ENCODE measurements at regions not wholly inside any gene's neighbourhood (a gene's known extent, or its start where the extent isn't known, plus 50 kb on each side); places are given as distances from the start of the nearest gene placed in this dataset.
"Not testable (repeated sequence)": the region's sequence is repeated elsewhere in the genome, so short reads cannot be mapped to it uniquely, and the experiment has no call there.

DNA sequence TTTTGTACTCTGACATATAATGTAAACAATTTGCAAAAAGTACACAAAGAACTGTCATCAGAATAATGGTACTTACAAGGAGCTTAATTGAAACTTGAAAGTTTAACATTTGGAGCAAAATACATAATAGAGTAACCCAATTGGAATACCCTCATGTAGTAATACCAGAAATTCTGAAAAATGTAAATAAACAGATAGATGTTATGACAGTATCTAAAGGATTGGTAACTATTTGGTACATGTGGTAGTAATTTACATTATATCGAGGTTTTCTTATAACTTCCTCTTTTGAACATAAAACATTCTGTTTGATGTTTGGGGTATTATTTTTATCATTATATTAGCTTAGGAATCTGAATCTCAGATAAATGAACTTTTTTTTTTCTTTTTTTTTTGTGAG is 211.7 kb upstream of the ELL2 start:
- ATAC-seq (no peak), DNase-seq (ENCODE audit: low read depth, low spot score) (no peak)
- CTCF ChIA-PET = no interaction called here
- POLR2A ChIA-PET = no interaction called here
- Histone ChIP-seq H3K4me3 (ENCODE audit: low read depth in 2 of 2, low read length in 2 of 2) (no peak overlapping the region), H3K9me3 (ENCODE audit: control insufficient read depth, insufficient read depth, low read depth, low read length) (0 out of 2 replicates have a peak, but pooled peaks cover 3% of the 10 kb centered on the region), H3K36me3 (ENCODE audit: control insufficient read depth, insufficient read depth, low read length) (no peaks in the 10 kb centered on the region), H3K27ac (ENCODE audit: low read length) (no peak overlapping the region), H3K27me3 (ENCODE audit: control insufficient read depth, insufficient read depth, low read length) (no peaks in the 10 kb centered on the region), H3K4me1 (ENCODE audit: control insufficient read depth, insufficient read depth, low read length) (no peaks in the 10 kb centered on the region)
- intact Hi-C loops (cut with micrococcal nuclease; ENCODE audit: unreplicated experiment) (no loop called here), in situ Hi-C loops (cut with HindIII; ENCODE audit: low pct_unique_long_range_greater_than_20kb, low sequenced_read_pairs) (no loop called here)
- TF ChIP-seq, protein P1, sequence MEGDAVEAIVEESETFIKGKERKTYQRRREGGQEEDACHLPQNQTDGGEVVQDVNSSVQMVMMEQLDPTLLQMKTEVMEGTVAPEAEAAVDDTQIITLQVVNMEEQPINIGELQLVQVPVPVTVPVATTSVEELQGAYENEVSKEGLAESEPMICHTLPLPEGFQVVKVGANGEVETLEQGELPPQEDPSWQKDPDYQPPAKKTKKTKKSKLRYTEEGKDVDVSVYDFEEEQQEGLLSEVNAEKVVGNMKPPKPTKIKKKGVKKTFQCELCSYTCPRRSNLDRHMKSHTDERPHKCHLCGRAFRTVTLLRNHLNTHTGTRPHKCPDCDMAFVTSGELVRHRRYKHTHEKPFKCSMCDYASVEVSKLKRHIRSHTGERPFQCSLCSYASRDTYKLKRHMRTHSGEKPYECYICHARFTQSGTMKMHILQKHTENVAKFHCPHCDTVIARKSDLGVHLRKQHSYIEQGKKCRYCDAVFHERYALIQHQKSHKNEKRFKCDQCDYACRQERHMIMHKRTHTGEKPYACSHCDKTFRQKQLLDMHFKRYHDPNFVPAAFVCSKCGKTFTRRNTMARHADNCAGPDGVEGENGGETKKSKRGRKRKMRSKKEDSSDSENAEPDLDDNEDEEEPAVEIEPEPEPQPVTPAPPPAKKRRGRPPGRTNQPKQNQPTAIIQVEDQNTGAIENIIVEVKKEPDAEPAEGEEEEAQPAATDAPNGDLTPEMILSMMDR (IDR thresholded peaks at IDR 0.05) = no peak
- TF ChIP-seq, protein P2, sequence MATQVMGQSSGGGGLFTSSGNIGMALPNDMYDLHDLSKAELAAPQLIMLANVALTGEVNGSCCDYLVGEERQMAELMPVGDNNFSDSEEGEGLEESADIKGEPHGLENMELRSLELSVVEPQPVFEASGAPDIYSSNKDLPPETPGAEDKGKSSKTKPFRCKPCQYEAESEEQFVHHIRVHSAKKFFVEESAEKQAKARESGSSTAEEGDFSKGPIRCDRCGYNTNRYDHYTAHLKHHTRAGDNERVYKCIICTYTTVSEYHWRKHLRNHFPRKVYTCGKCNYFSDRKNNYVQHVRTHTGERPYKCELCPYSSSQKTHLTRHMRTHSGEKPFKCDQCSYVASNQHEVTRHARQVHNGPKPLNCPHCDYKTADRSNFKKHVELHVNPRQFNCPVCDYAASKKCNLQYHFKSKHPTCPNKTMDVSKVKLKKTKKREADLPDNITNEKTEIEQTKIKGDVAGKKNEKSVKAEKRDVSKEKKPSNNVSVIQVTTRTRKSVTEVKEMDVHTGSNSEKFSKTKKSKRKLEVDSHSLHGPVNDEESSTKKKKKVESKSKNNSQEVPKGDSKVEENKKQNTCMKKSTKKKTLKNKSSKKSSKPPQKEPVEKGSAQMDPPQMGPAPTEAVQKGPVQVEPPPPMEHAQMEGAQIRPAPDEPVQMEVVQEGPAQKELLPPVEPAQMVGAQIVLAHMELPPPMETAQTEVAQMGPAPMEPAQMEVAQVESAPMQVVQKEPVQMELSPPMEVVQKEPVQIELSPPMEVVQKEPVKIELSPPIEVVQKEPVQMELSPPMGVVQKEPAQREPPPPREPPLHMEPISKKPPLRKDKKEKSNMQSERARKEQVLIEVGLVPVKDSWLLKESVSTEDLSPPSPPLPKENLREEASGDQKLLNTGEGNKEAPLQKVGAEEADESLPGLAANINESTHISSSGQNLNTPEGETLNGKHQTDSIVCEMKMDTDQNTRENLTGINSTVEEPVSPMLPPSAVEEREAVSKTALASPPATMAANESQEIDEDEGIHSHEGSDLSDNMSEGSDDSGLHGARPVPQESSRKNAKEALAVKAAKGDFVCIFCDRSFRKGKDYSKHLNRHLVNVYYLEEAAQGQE (IDR thresholded peaks at IDR 0.05; ENCODE audit: insufficient read depth in 1 of 2, low read depth in 2 of 2, low read length in 1 of 2) = no peak
- TF ChIP-seq SIN3A (IDR thresholded peaks at IDR 0.05; ENCODE audit: borderline replicate concordance, insufficient read depth, low read depth, low read length) (no peak), TCF7L2 (IDR thresholded peaks at IDR 0.05; ENCODE audit: low read depth, low read length) (no peak), POLR2AphosphoS5 (IDR thresholded peaks at IDR 0.05; ENCODE audit: low read depth, low read length) (no peak)
- no TSS peak for BruUV-seq (replicated peaks)

DNA sequence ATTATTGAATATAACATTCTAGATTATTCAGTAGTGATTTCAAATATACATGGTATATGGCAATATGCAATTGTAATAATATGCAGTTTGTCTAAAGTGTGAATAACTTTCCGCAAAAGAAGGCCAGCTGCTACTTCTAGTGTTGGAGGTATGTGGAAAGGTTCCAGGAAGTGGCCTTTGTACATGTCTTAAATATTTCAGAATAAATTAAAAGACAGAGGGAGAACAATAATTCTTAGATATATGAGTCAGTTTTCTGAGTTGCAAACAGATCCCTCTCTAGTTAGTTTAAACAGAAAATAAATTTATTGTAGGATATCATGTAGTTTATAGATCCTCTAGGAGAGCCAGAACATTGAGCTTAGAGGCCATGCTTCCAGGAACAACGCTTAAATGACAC is 210.8 kb upstream of the ELL2 start:
- CTCF ChIA-PET = no interaction called here
- in situ Hi-C loops (cut with HindIII; ENCODE audit: low pct_unique_long_range_greater_than_20kb, low sequenced_read_pairs) (no loop called here), intact Hi-C loops (cut with micrococcal nuclease; ENCODE audit: unreplicated experiment) (no loop called here)
- DNase-seq (ENCODE audit: low read depth, low spot score) = no peak
- no TSS peak for BruUV-seq (replicated peaks)
- Histone ChIP-seq H3K27me3 (ENCODE audit: control insufficient read depth, insufficient read depth, low read length) (no peaks in the 10 kb centered on the region), H3K4me1 (ENCODE audit: control insufficient read depth, insufficient read depth, low read length) (no peaks in the 10 kb centered on the region), H3K4me3 (ENCODE audit: low read depth in 2 of 2, low read length in 2 of 2) (no peak overlapping the region), H3K9me3 (ENCODE audit: control insufficient read depth, insufficient read depth, low read depth, low read length) (0 out of 2 replicates have a peak, but pooled peaks cover 3% of the 10 kb centered on the region), H3K36me3 (ENCODE audit: control insufficient read depth, insufficient read depth, low read length) (no peaks in the 10 kb centered on the region), H3K27ac (ENCODE audit: low read length) (no peak overlapping the region)
- POLR2A ChIA-PET = no interaction called here
- no peak for ATAC-seq
- TF ChIP-seq POLR2AphosphoS5 (IDR thresholded peaks at IDR 0.05; ENCODE audit: low read depth, low read length) (no peak), SIN3A (IDR thresholded peaks at IDR 0.05; ENCODE audit: borderline replicate concordance, insufficient read depth, low read depth, low read length) (no peak), TCF7L2 (IDR thresholded peaks at IDR 0.05; ENCODE audit: low read depth, low read length) (no peak)
- TF ChIP-seq, protein P1 (IDR thresholded peaks at IDR 0.05) = no peak
- TF ChIP-seq, protein P2 (IDR thresholded peaks at IDR 0.05; ENCODE audit: insufficient read depth in 1 of 2, low read depth in 2 of 2, low read length in 1 of 2) = no peak

DNA sequence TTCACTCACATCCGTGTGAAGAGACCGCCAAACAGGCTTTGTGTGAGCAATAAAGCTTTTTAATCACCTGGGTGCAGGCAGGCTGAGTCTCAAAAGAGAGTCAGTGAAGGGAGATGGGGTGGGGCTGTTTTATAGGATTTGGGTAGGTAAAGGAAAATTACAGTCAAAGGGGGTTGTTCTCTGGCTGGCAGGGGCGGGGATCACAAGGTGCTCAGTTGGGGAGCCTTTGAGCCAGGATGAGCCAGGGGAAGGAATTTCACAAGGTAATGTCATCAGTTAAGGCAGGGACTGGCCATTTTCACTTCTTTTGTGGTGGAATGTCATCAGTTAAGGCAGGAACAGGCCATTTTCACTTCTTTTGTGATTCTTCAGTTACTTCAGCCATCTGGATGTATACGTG is 210.3 kb upstream of the ELL2 start:
- ATAC-seq; POLR2A ChIA-PET; DNase-seq (ENCODE audit: low read depth, low spot score); H3K4me3 ChIP-seq (ENCODE audit: low read depth in 2 of 2, low read length in 2 of 2); H3K4me1 ChIP-seq (ENCODE audit: control insufficient read depth, insufficient read depth, low read length); H3K9me3 ChIP-seq (ENCODE audit: control insufficient read depth, insufficient read depth, low read depth, low read length); BruUV-seq (replicated peaks); H3K27me3 ChIP-seq (ENCODE audit: control insufficient read depth, insufficient read depth, low read length); intact Hi-C loops (cut with micrococcal nuclease; ENCODE audit: unreplicated experiment); CTCF ChIA-PET; H3K36me3 ChIP-seq (ENCODE audit: control insufficient read depth, insufficient read depth, low read length); H3K27ac ChIP-seq (ENCODE audit: low read length); in situ Hi-C loops (cut with HindIII; ENCODE audit: low pct_unique_long_range_greater_than_20kb, low sequenced_read_pairs): not testable (repeated sequence)
